ENCODE measurements at regions not wholly inside any gene's neighbourhood (a gene's known extent, or its start where the extent isn't known, plus 50 kb on each side); places are given as distances from the start of the nearest gene placed in this dataset.

GRCh38 chr13:30132623-30133553 lies 174.5 kb downstream of the KATNAL1 start:
- TF ChIP-seq, protein P1, sequence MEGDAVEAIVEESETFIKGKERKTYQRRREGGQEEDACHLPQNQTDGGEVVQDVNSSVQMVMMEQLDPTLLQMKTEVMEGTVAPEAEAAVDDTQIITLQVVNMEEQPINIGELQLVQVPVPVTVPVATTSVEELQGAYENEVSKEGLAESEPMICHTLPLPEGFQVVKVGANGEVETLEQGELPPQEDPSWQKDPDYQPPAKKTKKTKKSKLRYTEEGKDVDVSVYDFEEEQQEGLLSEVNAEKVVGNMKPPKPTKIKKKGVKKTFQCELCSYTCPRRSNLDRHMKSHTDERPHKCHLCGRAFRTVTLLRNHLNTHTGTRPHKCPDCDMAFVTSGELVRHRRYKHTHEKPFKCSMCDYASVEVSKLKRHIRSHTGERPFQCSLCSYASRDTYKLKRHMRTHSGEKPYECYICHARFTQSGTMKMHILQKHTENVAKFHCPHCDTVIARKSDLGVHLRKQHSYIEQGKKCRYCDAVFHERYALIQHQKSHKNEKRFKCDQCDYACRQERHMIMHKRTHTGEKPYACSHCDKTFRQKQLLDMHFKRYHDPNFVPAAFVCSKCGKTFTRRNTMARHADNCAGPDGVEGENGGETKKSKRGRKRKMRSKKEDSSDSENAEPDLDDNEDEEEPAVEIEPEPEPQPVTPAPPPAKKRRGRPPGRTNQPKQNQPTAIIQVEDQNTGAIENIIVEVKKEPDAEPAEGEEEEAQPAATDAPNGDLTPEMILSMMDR (IDR thresholded peaks at IDR 0.05), result peak; percentile 96
- TF ChIP-seq MAX (CRISPR knock-in tag; IDR thresholded peaks at IDR 0.05) (peak; percentile 91), ZNF416 (CRISPR knock-in tag; IDR thresholded peaks at IDR 0.05) (no peak), GRHL2 (CRISPR knock-in tag; IDR thresholded peaks at IDR 0.05; ENCODE audit: insufficient replicate concordance, severe bottlenecking) (no peak), ERG (CRISPR knock-in tag; IDR thresholded peaks at IDR 0.05) (no peak), ZNF232 (CRISPR knock-in tag; IDR thresholded peaks at IDR 0.05) (no peak), ZNF671 (CRISPR knock-in tag; IDR thresholded peaks at IDR 0.05) (no peak), ZMAT4 (CRISPR knock-in tag; IDR thresholded peaks at IDR 0.05) (no peak)
- TF ChIP-seq, protein P2, sequence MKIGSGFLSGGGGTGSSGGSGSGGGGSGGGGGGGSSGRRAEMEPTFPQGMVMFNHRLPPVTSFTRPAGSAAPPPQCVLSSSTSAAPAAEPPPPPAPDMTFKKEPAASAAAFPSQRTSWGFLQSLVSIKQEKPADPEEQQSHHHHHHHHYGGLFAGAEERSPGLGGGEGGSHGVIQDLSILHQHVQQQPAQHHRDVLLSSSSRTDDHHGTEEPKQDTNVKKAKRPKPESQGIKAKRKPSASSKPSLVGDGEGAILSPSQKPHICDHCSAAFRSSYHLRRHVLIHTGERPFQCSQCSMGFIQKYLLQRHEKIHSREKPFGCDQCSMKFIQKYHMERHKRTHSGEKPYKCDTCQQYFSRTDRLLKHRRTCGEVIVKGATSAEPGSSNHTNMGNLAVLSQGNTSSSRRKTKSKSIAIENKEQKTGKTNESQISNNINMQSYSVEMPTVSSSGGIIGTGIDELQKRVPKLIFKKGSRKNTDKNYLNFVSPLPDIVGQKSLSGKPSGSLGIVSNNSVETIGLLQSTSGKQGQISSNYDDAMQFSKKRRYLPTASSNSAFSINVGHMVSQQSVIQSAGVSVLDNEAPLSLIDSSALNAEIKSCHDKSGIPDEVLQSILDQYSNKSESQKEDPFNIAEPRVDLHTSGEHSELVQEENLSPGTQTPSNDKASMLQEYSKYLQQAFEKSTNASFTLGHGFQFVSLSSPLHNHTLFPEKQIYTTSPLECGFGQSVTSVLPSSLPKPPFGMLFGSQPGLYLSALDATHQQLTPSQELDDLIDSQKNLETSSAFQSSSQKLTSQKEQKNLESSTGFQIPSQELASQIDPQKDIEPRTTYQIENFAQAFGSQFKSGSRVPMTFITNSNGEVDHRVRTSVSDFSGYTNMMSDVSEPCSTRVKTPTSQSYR (CRISPR knock-in tag; IDR thresholded peaks at IDR 0.05), result no peak
- TF ChIP-seq, protein P3, sequence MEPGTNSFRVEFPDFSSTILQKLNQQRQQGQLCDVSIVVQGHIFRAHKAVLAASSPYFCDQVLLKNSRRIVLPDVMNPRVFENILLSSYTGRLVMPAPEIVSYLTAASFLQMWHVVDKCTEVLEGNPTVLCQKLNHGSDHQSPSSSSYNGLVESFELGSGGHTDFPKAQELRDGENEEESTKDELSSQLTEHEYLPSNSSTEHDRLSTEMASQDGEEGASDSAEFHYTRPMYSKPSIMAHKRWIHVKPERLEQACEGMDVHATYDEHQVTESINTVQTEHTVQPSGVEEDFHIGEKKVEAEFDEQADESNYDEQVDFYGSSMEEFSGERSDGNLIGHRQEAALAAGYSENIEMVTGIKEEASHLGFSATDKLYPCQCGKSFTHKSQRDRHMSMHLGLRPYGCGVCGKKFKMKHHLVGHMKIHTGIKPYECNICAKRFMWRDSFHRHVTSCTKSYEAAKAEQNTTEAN (CRISPR knock-in tag; IDR thresholded peaks at IDR 0.05), result no peak
- H3K36me3 Mint-ChIP-seq, result no peaks in the 10 kb centered on the region
- H3K9me3 Mint-ChIP-seq, result no peaks in the 10 kb centered on the region
- DNase-seq (ENCODE audit: low spot score), result peak; percentile 99
- POLR2A ChIA-PET, result interaction anchor here (0.6 to 1.2 kb wide), 5 partner anchors 264 to 744 kb away, joined by 3 to 5 read pairs (median 3); partner anchors contain the start of gene UBE2L5
- no peak overlapping the region; the same call in 1 of the 2 replicates for H3K27ac Mint-ChIP-seq
- H3K27me3 Mint-ChIP-seq (ENCODE audit: low read depth), result peaks cover 4% of the 10 kb centered on the region
- no peak overlapping the region for H3K4me3 Mint-ChIP-seq
- H3K4me1 Mint-ChIP-seq, result peaks cover 6% of the 10 kb centered on the region; the same call in 1 of the 2 replicates
- CTCF ChIA-PET, result interaction anchor here (0.5 to 5.3 kb wide), 98 partner anchors 10 to 912 kb away, joined by 3 to 69 read pairs (median 4); partner anchors contain the start of genes KATNAL1 and UBE2L5
- ATAC-seq, result peak; percentile 98

- DNase-seq (ENCODE audit: low spot score) (no peak), ATAC-seq (no peak)
- POLR2A ChIA-PET, result no interaction called here
- Mint-ChIP-seq H3K4me3 (no peak overlapping the region), H3K9me3 (no peaks in the 10 kb centered on the region), H3K27ac (no peak overlapping the region), H3K36me3 (no peaks in the 10 kb centered on the region), H3K4me1 (peaks cover 6% of the 10 kb centered on the region; the same call in 1 of the 2 replicates), H3K27me3 (ENCODE audit: low read depth) (peaks cover 4% of the 10 kb centered on the region)
- CTCF ChIA-PET, result interaction anchor here (5.3 kb wide), 1 partner anchor 15 kb away, joined by 69 read pairs; no protein-coding TSS in a partner anchor
- TF ChIP-seq HMGA2 (CRISPR knock-in tag; IDR thresholded peaks at IDR 0.05) (no peak), PRDM15 (CRISPR knock-in tag; IDR thresholded peaks at IDR 0.05) (no peak)
- TF ChIP-seq, protein P2 (CRISPR knock-in tag; IDR thresholded peaks at IDR 0.05), result no peak
Observed at GRCh38 chr13:30129411-30129810, 177.9 kb downstream of the KATNAL1 start.
